ENCODE measurements at regions not wholly inside any gene's neighbourhood (a gene's known extent, or its start where the extent isn't known, plus 50 kb on each side); places are given as distances from the start of the nearest gene placed in this dataset.

- no peaks in the 10 kb centered on the region for H3K9me3 Mint-ChIP-seq
- ChIA-PET CTCF (no interaction called here), POLR2A (no interaction called here)
- peaks cover 4% of the 10 kb centered on the region for H3K27me3 Mint-ChIP-seq
- no peaks in the 10 kb centered on the region for H3K36me3 Mint-ChIP-seq (ENCODE audit: low read depth)
- H3K27ac Mint-ChIP-seq: no peak overlapping the region
- H3K4me3 Mint-ChIP-seq: no peak overlapping the region
- DNase-seq: no peak
- H3K4me1 Mint-ChIP-seq: no peaks in the 10 kb centered on the region
These were observed 186.9 kb upstream of the TMPO start for GRCh38 chr12:98328467-98328866.

- ChIA-PET POLR2A (no interaction called here), CTCF (no interaction called here)
- peaks cover 6% of the 10 kb centered on the region for H3K27me3 Mint-ChIP-seq
- no peaks in the 10 kb centered on the region for H3K9me3 Mint-ChIP-seq
- no peak overlapping the region for H3K4me3 Mint-ChIP-seq
- DNase-seq: no peak
- H3K36me3 Mint-ChIP-seq (ENCODE audit: low read depth): no peaks in the 10 kb centered on the region
- H3K4me1 Mint-ChIP-seq: no peaks in the 10 kb centered on the region
- no peak overlapping the region for H3K27ac Mint-ChIP-seq
These were observed 185.8 kb upstream of the TMPO start for GRCh38 chr12:98329589-98329988.

GRCh38 chr12:98332642-98333041 lies 182.7 kb upstream of the TMPO start:
- Mint-ChIP-seq H3K4me3 (no peak overlapping the region), H3K4me1 (no peaks in the 10 kb centered on the region), H3K27ac (no peak overlapping the region), H3K36me3 (ENCODE audit: low read depth) (no peaks in the 10 kb centered on the region), H3K27me3 (peaks cover 14% of the 10 kb centered on the region), H3K9me3 (no peaks in the 10 kb centered on the region)
- CTCF ChIA-PET: no interaction called here
- POLR2A ChIA-PET: no interaction called here
- no peak for DNase-seq

- H3K4me3 Mint-ChIP-seq: no peak overlapping the region
- CTCF ChIA-PET: no interaction called here
- H3K4me1 Mint-ChIP-seq: no peaks in the 10 kb centered on the region
- no peaks in the 10 kb centered on the region for H3K36me3 Mint-ChIP-seq (ENCODE audit: low read depth)
- no peaks in the 10 kb centered on the region for H3K9me3 Mint-ChIP-seq
- H3K27ac Mint-ChIP-seq: no peak overlapping the region
- no peak for DNase-seq
- POLR2A ChIA-PET: no interaction called here
- peaks cover 15% of the 10 kb centered on the region for H3K27me3 Mint-ChIP-seq
These were observed 180.6 kb upstream of the TMPO start for GRCh38 chr12:98334768-98335167.

- DNase-seq: no peak
- H3K9me3 Mint-ChIP-seq: no peaks in the 10 kb centered on the region
- ChIA-PET CTCF (no interaction called here), POLR2A (no interaction called here)
- no peak overlapping the region for H3K27ac Mint-ChIP-seq
- no peak overlapping the region for H3K4me3 Mint-ChIP-seq
- H3K27me3 Mint-ChIP-seq: peaks cover 18% of the 10 kb centered on the region
- no peaks in the 10 kb centered on the region for H3K36me3 Mint-ChIP-seq (ENCODE audit: low read depth)
- H3K4me1 Mint-ChIP-seq: no peaks in the 10 kb centered on the region
These were observed 174.4 kb upstream of the TMPO start for GRCh38 chr12:98341026-98341425.

GRCh38 chr12:98341732-98342131 lies 173.7 kb upstream of the TMPO start:
- Mint-ChIP-seq H3K9me3 (no peaks in the 10 kb centered on the region), H3K27ac (no peak overlapping the region), H3K4me1 (no peaks in the 10 kb centered on the region), H3K27me3 (peaks cover 18% of the 10 kb centered on the region), H3K36me3 (ENCODE audit: low read depth) (no peaks in the 10 kb centered on the region), H3K4me3 (no peak overlapping the region)
- ChIA-PET CTCF (no interaction called here), POLR2A (no interaction called here)
- DNase-seq: no peak

- Mint-ChIP-seq H3K36me3 (ENCODE audit: low read depth) (no peaks in the 10 kb centered on the region), H3K4me1 (no peaks in the 10 kb centered on the region), H3K27ac (no peak overlapping the region), H3K9me3 (no peaks in the 10 kb centered on the region), H3K4me3 (no peak overlapping the region), H3K27me3 (peaks cover 18% of the 10 kb centered on the region)
- CTCF ChIA-PET: no interaction called here
- POLR2A ChIA-PET: no interaction called here
- no peak for DNase-seq
These were observed 172.3 kb upstream of the TMPO start for GRCh38 chr12:98343002-98343567.

- no peak overlapping the region for H3K27ac Mint-ChIP-seq
- no peak for DNase-seq
- no peaks in the 10 kb centered on the region for H3K36me3 Mint-ChIP-seq (ENCODE audit: low read depth)
- CTCF ChIA-PET: no interaction called here
- no peak overlapping the region for H3K4me3 Mint-ChIP-seq
- no peaks in the 10 kb centered on the region for H3K9me3 Mint-ChIP-seq
- POLR2A ChIA-PET: no interaction called here
- no peaks in the 10 kb centered on the region for H3K4me1 Mint-ChIP-seq
- peaks cover 15% of the 10 kb centered on the region for H3K27me3 Mint-ChIP-seq
These were observed 171.1 kb upstream of the TMPO start for GRCh38 chr12:98344046-98344930.

- no peaks in the 10 kb centered on the region for H3K9me3 Mint-ChIP-seq
- H3K27me3 Mint-ChIP-seq: peaks cover 15% of the 10 kb centered on the region
- CTCF ChIA-PET: interaction anchor here (0.6 kb wide), 1 partner anchor 116 kb away, joined by 4 read pairs; no protein-coding TSS in a partner anchor
- DNase-seq: no peak
- no peaks in the 10 kb centered on the region for H3K36me3 Mint-ChIP-seq (ENCODE audit: low read depth)
- peaks cover 1% of the 10 kb centered on the region for H3K4me1 Mint-ChIP-seq
- POLR2A ChIA-PET: no interaction called here
- H3K27ac Mint-ChIP-seq: no peak overlapping the region
- no peak overlapping the region for H3K4me3 Mint-ChIP-seq
These were observed 170.0 kb upstream of the TMPO start for GRCh38 chr12:98345308-98345876.

GRCh38 chr12:98351089-98351488 lies 164.3 kb upstream of the TMPO start:
- POLR2A ChIA-PET: no interaction called here
- CTCF ChIA-PET: interaction anchor here (0.7 kb wide), 1 partner anchor 24 kb away, joined by 4 read pairs; no protein-coding TSS in a partner anchor

GRCh38 chr12:98351784-98352183 lies 163.6 kb upstream of the TMPO start:
- Mint-ChIP-seq H3K4me1 (peaks cover 27% of the 10 kb centered on the region), H3K36me3 (ENCODE audit: low read depth) (no peaks in the 10 kb centered on the region), H3K4me3 (no peak overlapping the region), H3K9me3 (no peaks in the 10 kb centered on the region), H3K27ac (no peak overlapping the region), H3K27me3 (peaks cover 9% of the 10 kb centered on the region)
- no peak for DNase-seq
- CTCF ChIA-PET: interaction anchor here (0.7 to 0.8 kb wide), 2 partner anchors 20 to 23 kb away, joined by 3 to 4 read pairs; no protein-coding TSS in a partner anchor
- POLR2A ChIA-PET: no interaction called here

More at GRCh38 chr12:98351089-98351488, 164.3 kb upstream of the TMPO start:
- Mint-ChIP-seq H3K27ac (no peak overlapping the region), H3K27me3 (peaks cover 9% of the 10 kb centered on the region), H3K36me3 (ENCODE audit: low read depth) (no peaks in the 10 kb centered on the region), H3K9me3 (no peaks in the 10 kb centered on the region), H3K4me3 (no peak overlapping the region), H3K4me1 (peaks cover 27% of the 10 kb centered on the region)
- DNase-seq: no peak

GRCh38 chr12:98352218-98352811 lies 163.1 kb upstream of the TMPO start:
- H3K27me3 Mint-ChIP-seq: peaks cover 14% of the 10 kb centered on the region
- H3K36me3 Mint-ChIP-seq (ENCODE audit: low read depth): no peaks in the 10 kb centered on the region
- CTCF ChIA-PET: interaction anchor here (0.8 kb wide), 1 partner anchor 19 kb away, joined by 3 read pairs; no protein-coding TSS in a partner anchor
- POLR2A ChIA-PET: no interaction called here
- H3K4me3 Mint-ChIP-seq: no peak overlapping the region
- H3K4me1 Mint-ChIP-seq: peaks cover 27% of the 10 kb centered on the region
- H3K9me3 Mint-ChIP-seq: no peaks in the 10 kb centered on the region
- H3K27ac Mint-ChIP-seq: no peak overlapping the region
- DNase-seq: no peak

GRCh38 chr12:98352835-98353234 lies 162.6 kb upstream of the TMPO start:
- no peaks in the 10 kb centered on the region for H3K9me3 Mint-ChIP-seq
- H3K4me3 Mint-ChIP-seq: no peak overlapping the region
- peaks cover 17% of the 10 kb centered on the region for H3K27me3 Mint-ChIP-seq
- H3K27ac Mint-ChIP-seq: no peak overlapping the region
- no peaks in the 10 kb centered on the region for H3K36me3 Mint-ChIP-seq (ENCODE audit: low read depth)
- no peak for DNase-seq
- POLR2A ChIA-PET: no interaction called here
- peaks cover 27% of the 10 kb centered on the region for H3K4me1 Mint-ChIP-seq
- CTCF ChIA-PET: interaction anchor here (0.8 kb wide), 1 partner anchor 19 kb away, joined by 3 read pairs; no protein-coding TSS in a partner anchor
